HFFc6 (cell line): ENCODE measurements at regions not wholly inside any gene's neighbourhood (a gene's known extent, or its start where the extent isn't known, plus 50 kb on each side); places are given as distances from the start of the nearest gene placed in this dataset.

ENCODE experiments used
- DNase-seq: peaks from one replicate; pipeline ENCODE4 v3.0.0-alpha.2; 2018
- H3K27ac Mint-ChIP-seq: 2 replicates; pipeline ENCODE4 v1.8.0; 2020; ENCODE audit warnings: mild to moderate bottlenecking, mixed read lengths
- H3K27me3 Mint-ChIP-seq: 2 replicates; pipeline ENCODE4 v1.8.0; 2021; ENCODE audit warnings: mild to moderate bottlenecking, moderate library complexity, mixed read lengths; ENCODE audit not compliant: insufficient read depth
- H3K36me3 Mint-ChIP-seq: 2 replicates; pipeline ENCODE4 v1.8.0; 2021; ENCODE audit warnings: low read depth, mixed read lengths
- H3K4me1 Mint-ChIP-seq: 2 replicates; pipeline ENCODE4 v1.8.0; 2020; ENCODE audit warnings: low read depth, mixed read lengths
- H3K4me3 Mint-ChIP-seq: 2 replicates; pipeline ENCODE4 v1.8.0; 2020; ENCODE audit warnings: mild to moderate bottlenecking, moderate library complexity, mixed read lengths
- H3K9me3 Mint-ChIP-seq: 2 replicates; pipeline ENCODE4 v1.8.0; 2020; ENCODE audit warnings: mild to moderate bottlenecking, mixed read lengths
- TF ChIP-seq, protein P1 (sequence below): fragments of 200-600 bp; sonication (generic); IDR thresholded peaks from 2 replicates; pipeline ENCODE4 v1.5.0; 2021; ENCODE audit warnings: antibody characterized with exemption, mild to moderate bottlenecking

DNA sequence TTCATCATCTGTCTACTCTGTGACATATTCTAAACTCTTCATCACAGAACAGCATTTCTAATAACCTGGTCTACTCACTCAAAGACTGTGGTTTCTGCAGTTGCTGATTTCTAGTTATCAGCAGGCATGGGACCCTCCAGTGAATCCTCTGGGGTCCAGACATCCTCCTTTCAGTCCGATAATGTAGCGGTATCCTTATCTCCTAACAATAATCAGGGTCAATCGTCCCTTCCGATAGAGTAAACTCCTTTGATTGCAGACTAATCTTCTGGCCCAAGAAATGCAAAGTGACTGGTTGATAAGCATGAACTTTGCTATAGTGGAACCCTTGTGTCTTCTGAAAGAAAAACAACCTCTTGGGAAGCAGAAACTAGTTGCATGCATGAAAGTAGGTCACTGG, 1209.8 kb upstream of the CELF2 start:
- H3K27me3 Mint-ChIP-seq = no peaks in the 10 kb centered on the region
- no peak for DNase-seq
- H3K36me3 Mint-ChIP-seq = 0 out of 2 replicates have a peak, but pooled peaks cover 4% of the 10 kb centered on the region
- TF ChIP-seq, protein P1, sequence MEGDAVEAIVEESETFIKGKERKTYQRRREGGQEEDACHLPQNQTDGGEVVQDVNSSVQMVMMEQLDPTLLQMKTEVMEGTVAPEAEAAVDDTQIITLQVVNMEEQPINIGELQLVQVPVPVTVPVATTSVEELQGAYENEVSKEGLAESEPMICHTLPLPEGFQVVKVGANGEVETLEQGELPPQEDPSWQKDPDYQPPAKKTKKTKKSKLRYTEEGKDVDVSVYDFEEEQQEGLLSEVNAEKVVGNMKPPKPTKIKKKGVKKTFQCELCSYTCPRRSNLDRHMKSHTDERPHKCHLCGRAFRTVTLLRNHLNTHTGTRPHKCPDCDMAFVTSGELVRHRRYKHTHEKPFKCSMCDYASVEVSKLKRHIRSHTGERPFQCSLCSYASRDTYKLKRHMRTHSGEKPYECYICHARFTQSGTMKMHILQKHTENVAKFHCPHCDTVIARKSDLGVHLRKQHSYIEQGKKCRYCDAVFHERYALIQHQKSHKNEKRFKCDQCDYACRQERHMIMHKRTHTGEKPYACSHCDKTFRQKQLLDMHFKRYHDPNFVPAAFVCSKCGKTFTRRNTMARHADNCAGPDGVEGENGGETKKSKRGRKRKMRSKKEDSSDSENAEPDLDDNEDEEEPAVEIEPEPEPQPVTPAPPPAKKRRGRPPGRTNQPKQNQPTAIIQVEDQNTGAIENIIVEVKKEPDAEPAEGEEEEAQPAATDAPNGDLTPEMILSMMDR = no peak
- H3K9me3 Mint-ChIP-seq = peaks cover 40% of the 10 kb centered on the region
- H3K4me3 Mint-ChIP-seq = no peak overlapping the region
- H3K4me1 Mint-ChIP-seq = no peaks in the 10 kb centered on the region
- no peak overlapping the region for H3K27ac Mint-ChIP-seq

DNA sequence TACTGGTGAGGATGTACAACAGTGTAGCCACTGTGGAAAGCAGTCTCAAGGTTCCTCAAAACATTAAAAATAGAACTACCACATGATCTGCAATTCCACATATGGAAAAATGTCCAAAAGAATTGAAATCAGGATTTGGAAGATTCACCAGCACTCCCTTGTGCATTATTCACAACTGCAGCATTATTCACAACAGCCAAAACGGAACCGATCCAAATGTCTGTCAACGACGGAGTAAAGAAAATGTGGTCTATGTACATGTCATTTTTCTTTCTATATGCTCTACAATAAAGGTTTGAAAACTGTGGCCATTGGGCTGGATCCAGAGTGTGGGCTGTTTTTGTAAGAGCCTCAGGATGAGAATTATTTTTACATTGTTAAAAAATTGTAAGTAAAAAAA, 1206.1 kb upstream of the CELF2 start:
- Mint-ChIP-seq H3K36me3 (0 out of 2 replicates have a peak, but pooled peaks cover 4% of the 10 kb centered on the region), H3K27ac (no peak overlapping the region), H3K4me3 (no peak overlapping the region), H3K4me1 (no peaks in the 10 kb centered on the region), H3K9me3 (peaks cover 49% of the 10 kb centered on the region), H3K27me3 (no peaks in the 10 kb centered on the region)
- TF ChIP-seq, protein P1 = no peak
- DNase-seq = no peak

DNA sequence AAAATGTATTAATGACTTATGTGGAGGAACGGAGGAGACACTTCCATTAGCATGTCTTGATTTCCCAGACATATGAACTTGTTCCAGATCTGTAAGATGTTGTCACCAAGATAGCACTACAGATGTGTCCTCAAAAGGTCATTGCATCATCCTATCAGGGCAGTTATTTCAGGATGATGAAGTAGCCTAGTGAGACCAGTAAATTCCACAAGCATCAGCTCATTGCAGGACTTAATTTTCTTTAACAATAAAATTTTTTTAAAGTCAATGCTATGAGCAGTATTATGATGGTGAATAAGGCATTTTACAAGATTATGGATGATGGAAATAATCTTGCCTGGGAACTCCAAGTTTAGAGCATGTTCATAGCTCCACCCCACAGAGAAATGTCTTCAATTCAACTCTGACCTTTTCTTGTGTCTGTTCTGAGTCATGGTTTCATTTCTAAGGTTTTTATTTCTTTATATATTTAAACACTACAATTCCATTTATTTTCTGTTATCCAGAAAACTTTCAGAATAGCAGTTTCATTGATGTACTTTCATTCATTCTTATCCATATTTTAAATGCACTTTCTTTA, 1203.3 kb upstream of the CELF2 start:
- TF ChIP-seq, protein P1 = no peak
- no peaks in the 10 kb centered on the region for H3K4me1 Mint-ChIP-seq
- H3K9me3 Mint-ChIP-seq = peaks cover 59% of the 10 kb centered on the region

DNA sequence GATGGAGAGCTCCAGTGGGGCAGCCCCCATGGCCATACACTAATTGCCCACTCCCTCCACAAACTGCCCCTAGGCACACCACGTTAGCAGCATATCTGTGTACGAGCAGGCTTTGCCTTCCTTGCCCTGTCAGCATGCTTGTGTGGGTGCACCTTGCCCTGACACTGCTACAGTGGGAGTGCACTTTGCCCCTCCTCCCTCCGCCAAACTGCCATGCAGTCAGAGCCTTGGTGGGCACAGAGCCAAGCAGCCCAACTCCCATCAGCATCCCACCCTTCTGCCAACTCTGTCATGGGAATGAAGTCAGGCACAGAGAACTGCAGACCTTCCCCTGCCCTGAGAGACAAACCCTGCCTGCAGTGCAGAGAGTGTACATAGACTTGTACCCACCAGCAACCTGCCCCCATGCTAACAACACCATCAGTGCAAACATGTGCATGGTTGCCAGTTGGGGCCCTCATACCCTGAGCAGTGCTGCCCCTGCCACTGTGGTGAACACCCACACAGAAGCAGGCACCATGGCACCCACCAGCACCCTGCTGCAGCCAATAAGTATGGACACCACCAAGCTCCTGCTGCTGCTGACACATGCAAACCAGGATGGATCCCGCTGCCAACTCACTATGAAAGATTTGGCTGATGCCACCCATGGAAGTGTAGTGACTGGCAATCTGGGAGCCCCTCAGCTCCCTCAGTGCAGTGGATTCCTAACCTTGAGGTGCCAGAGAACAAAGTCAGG, 1197.7 kb upstream of the CELF2 start:
- DNase-seq = no peak
- Mint-ChIP-seq H3K4me3 (no peak overlapping the region), H3K27me3 (peaks cover 2% of the 10 kb centered on the region; the same call in 1 of the 2 replicates), H3K4me1 (no peaks in the 10 kb centered on the region), H3K27ac (no peak overlapping the region), H3K36me3 (no peaks in the 10 kb centered on the region), H3K9me3 (peaks cover 42% of the 10 kb centered on the region)
- TF ChIP-seq, protein P1 = no peak

More for the DNA sequence above, 1203.3 kb upstream of the CELF2 start:
- Mint-ChIP-seq H3K4me3 (no peak overlapping the region), H3K27ac (no peak overlapping the region), H3K36me3 (no peaks in the 10 kb centered on the region), H3K27me3 (peaks cover 2% of the 10 kb centered on the region; the same call in 1 of the 2 replicates)
- DNase-seq = no peak

DNA sequence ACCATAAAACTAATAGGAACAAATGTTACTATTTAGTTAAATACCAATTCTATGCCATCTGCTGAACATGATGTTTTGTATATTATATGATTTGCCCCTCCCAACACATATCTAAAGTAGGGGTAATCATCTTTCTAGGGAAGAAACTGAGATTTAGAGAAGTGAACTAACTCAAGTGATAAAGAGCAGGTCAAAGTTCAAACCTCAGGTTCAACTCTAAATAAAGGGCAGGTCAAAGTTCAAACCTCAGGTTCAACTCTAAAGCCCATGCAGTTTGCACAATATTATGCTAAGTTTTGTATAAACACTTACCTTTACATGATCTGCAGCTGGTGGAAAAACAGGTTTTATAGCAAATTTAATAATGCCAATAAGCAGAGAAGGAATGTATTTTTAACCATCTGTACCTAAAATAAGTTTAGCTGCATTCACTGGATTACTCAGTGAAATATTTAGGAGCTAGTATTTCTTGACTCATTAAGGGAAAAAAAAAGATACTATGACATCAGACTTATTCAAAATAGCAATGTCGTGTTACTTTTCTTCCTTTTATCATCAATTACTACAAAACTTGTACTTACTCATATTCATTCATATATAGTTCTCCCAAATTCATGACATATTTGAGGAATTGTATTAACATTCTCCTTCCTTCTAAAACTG, 1194.3 kb upstream of the CELF2 start:
- Mint-ChIP-seq H3K27ac (no peak overlapping the region), H3K36me3 (no peaks in the 10 kb centered on the region), H3K4me1 (no peaks in the 10 kb centered on the region), H3K9me3 (peaks cover 36% of the 10 kb centered on the region), H3K4me3 (no peak overlapping the region), H3K27me3 (peaks cover 2% of the 10 kb centered on the region; the same call in 1 of the 2 replicates)
- TF ChIP-seq, protein P1 = no peak
- DNase-seq = no peak
